Activated T-cell treated with anti-CD3 and anti-CD28 coated beads, Interleukin-2, amount 50 U/mL, for 48 hours (primary cell): ENCODE measurements at regions not wholly inside any gene's neighbourhood (a gene's known extent, or its start where the extent isn't known, plus 50 kb on each side); places are given as distances from the start of the nearest gene placed in this dataset.
"Not testable (repeated sequence)": the region's sequence is repeated elsewhere in the genome, so short reads cannot be mapped to it uniquely, and the experiment has no call there.

Experiments used
- DNase-seq, 2 experiments: peaks; one replicate each; pipeline ENCODE4 v3.0.0-alpha.2; 2020

- no peak for DNase-seq
Measured at GRCh38 chr2:173468266-173468793, 113.7 kb downstream of the CDCA7 start.

- DNase-seq: no peak
Measured at GRCh38 chr2:173472112-173472511, 117.4 kb downstream of the CDCA7 start.

- DNase-seq: no peak
Measured at GRCh38 chr2:173483137-173483536, 128.5 kb downstream of the CDCA7 start.

DNA sequence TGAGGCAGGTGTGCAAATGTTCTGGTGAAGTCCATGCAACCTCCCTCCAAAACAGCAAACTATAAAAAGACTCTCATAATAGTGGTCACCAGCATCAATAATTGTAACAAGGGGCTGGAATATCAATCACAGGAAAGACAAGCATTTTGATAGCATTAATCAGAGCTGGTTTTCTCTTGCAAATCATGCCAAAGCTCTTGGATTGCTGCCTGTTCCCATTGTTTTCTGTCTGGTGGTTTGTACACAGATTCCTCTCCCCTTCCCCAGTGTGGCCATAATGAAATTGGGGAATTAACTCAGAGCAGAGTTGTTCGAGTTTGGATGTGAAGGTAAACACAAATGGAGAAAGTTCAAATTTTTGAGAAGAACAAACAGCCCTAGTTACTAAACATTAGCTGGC lies 134.2 kb downstream of the CDCA7 start:
- no peak for DNase-seq

- no peak for DNase-seq
Measured at GRCh38 chr2:173491418-173491817, 136.7 kb downstream of the CDCA7 start.

DNA sequence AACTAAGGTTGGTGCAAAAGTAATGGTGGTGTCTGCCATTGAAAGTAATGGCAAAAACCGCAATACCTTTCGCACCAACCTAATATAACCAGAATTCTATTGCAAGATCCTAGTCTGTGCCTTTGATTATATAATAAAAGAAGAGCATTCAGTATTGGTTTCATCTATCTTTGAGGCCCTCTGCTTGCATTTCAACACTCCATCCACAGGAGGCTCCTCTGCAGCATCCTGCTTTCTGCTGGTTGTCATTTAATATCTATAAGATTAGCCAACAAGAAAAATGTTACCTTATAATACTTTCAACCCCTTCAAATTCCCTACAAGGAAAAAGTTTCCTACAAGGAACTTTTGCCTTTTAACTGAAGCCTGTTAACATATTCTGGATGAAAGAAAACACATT lies 139.2 kb downstream of the CDCA7 start:
- DNase-seq: no peak

- DNase-seq: no peak
Measured at GRCh38 chr2:173496746-173497145, 142.1 kb downstream of the CDCA7 start.

DNA sequence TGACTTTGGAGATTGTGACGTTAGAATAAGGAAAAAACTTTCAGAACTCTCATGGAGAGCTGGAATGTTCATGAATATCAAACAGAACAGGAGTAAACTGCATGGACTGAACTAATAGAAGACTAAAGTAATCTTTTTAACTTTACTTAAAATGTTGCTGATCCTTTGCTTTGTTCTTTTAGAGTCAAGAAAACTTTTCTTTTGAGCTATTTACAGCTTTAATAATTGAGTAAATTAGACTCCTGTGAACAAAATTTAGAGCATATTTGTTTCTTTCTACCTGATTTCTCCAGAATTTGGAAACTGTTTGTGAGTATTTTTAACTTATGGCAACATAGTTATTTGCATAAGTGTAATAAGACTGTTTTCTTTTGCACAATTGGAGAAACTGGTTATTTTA lies 146.3 kb downstream of the CDCA7 start:
- no peak for DNase-seq

DNA sequence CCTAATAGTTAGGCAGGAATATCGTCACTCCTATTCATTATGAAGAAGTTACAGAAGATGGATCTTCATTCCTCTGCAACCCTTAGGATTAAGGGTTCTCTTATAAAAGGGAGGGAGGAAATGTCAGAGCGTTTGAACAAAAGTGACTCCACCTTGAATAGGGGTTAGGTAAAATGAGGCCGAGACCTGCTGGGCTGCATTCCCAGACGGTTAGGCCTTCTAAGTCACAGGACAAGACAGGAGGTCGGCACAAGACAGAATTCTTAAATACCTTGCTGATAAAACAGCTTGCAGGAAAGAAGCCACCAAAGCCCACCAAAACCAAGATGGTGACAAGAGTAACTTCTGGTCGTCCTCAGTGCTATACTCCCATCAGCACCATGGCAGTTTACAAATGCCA lies 147.6 kb downstream of the CDCA7 start:
- no peak for DNase-seq

- no peak for DNase-seq
Measured at GRCh38 chr2:173511357-173511756, 156.7 kb downstream of the CDCA7 start.

DNA sequence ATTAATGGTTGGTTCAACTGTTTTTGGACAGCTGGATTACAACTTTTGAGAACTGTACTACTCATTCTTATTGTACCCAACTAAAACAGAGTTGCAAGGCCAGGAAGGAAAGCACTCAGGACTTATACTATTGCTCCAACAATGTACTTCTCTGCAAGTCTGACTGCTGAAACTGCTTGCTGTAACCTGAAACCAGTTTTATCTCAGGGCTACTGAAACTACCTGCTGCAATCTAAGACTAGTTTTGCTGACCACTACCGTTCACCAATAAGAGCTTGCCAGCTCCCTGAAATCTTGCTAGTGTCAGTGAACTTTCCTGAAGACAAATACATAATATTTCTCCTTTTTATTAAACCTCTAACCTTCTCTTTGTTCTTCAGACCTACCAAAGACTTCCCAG lies 157.3 kb downstream of the CDCA7 start:
- no peak for DNase-seq

DNA sequence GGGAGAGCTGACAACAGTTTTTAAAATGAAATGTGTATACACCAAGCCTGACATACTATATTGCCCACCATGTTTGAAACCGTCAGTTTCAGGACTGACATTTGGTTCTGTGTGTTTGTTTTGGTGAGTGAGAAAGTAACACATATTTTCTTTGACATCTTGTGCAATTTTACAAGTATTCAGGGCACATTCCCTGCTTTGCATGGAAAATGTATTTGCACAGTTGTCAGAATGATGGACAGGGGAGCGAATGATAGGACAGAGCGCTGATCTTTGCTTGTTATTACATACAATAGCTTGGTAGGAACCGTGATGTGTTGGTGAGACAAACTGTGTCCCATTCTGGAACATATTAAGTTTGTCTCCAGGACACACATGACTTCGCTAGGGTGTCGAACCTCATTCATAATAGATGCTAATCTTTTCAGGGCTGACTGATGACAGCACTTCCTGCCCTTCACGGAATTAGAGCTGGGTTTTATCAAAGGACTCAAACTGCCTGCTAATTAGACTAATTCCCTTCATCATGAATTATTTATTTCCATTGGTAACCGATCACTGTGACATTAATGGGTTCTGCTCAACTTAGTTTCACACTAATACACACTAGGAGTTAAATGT lies 158.5 kb downstream of the CDCA7 start:
- no peak for DNase-seq

GRCh38 chr2:173520918-173521317 lies 166.2 kb downstream of the CDCA7 start:
- no peak for DNase-seq

DNA sequence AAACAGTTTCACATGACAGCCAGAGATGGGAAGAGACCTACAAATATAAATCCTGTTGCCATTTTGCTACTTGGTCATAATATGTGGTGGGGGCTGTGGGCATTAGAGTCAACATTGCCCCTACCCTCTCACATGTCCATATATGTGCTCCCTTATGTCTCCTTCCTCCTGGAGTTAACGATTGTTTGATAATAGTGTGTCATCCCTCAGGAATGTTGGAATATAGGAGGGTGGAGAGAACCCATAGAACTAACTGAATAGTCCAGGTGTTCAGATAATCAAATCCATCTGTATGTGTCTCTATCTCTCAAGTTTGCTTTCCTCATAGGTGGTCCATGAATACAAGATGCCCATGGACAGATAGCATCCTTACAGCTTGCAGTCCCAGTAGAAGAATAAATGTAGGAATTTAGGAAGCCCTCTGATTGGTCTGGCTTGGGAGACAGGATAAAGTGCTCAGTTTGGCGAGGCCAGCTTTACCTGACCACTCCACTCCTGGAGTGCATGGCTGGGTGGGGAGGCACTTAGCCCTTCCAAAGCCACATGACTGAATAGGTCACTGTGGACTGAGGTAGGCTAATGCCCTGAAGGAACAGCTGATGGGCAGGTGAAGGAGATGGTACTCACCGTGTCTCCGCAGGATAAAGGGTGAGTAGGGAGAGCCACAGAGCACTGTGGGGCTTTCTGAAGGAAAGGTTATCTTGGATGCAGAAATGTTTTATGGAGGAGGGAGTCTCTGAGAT lies 166.9 kb downstream of the CDCA7 start:
- DNase-seq: no peak

DNA sequence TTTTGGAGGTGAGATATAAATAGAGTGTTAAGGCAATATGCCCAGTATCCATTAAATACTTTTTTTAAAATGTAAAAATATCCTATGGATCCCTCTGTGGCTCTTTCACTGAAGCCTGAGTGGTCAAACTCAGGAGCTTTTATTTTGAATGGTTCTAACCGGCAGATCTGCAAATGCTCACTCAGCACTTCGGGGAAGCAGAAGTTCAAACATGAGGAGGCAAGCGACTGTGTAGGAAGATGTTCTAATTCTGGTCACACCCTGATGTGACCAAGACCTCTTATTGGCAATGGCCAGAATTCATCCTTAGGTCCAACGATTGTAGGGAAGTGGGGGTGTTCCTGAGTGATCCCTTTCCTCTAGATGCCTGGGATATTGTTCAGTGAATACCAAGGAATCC lies 168.8 kb downstream of the CDCA7 start:
- DNase-seq: no peak

- DNase-seq: no peak
Measured at GRCh38 chr2:173524256-173524955, 169.7 kb downstream of the CDCA7 start.

DNA sequence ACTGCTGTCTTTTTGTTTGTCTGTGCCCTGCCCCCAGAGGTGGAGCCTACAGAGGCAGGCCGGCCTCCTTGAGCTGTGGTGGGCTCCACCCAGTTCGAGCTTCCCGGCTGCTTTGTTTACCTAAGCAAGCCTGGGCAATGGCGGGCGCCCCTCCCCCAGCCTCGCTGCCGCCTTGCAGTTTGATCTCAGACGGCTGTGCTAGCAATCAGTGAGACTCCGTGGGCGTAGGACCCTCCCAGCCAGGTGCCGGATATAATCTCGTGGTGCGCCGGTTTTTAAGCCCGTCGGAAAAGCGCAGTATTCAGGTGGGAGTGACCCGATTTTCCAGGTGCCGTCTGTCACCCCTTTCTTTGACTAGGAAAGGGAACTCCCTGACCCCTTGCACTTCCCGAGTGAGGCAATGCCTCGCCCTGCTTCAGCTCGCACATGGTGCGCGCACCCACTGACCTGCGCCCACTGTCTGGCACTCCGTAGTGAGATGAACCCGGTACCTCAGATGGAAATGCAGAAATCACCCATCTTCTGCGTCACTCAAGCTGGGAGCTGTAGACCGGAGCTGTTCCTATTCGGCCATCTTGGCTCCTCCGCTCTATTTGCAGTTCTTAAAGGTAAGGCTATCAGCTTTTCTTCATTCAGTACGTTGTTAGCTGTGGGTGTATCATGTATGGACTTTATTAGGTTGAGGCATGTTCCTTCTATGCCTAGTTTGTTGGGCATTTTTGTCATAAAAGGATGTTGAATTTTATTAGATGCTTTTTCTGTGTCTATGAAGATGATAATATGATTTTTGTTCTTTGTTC lies 178.3 kb downstream of the CDCA7 start:
- not testable (repeated sequence) for DNase-seq

- DNase-seq: no peak
Measured at GRCh38 chr2:173537694-173538093, 183.0 kb downstream of the CDCA7 start.

- DNase-seq: no peak
Measured at GRCh38 chr2:173539615-173540014, 184.9 kb downstream of the CDCA7 start.

DNA sequence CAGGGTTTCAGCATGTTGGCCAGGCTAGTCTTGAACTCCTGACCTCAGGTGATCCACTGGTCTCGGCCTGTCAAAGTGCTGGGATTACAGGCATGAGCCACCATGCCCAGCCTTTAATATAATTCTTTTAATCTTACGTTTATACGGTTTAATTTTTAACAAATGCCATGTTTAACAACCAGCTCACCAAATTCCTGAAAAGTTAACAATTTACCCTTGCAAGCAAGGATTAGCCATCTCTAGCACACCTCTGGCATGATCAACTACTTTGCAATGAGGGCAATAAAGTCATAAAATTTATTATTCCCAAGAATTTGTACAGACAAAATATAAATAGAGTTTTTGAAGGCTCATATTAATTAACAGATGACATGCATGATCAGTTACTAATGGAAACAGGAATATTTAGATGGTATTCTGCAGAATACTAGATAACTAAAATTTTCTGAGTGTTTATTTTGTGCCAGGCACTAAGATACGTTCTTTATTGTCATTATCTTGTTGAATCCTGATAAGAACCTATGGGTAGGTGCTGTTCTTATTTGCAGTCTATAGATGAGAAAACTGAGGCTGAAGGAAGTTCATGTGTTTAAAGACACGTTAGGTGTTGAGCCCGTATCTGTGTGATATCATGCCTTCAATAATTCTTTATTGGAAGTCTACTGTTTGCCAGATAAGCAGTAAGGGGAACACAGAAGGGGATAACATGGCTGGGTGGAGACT lies 190.1 kb downstream of the CDCA7 start:
- no peak for DNase-seq

DNA sequence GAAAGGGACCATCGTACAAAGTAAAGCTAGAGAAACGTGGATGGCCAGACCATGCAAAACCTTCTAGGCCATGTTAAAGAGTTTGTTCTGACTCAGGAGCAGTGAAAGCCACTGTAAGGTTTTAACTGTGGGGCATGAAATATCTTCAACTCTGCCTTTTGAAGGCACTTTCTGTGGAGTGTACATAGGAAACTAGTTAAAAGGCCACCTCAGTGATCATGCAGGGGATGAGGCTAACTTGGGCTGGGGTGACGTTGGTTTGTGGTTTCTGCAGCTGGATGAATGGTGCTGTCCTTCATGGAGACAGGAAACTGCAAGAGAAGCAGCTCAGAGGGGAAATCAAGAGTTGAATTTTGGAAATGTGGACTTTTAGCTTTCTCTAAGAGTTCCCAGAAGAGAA lies 190.7 kb downstream of the CDCA7 start:
- DNase-seq: no peak

DNA sequence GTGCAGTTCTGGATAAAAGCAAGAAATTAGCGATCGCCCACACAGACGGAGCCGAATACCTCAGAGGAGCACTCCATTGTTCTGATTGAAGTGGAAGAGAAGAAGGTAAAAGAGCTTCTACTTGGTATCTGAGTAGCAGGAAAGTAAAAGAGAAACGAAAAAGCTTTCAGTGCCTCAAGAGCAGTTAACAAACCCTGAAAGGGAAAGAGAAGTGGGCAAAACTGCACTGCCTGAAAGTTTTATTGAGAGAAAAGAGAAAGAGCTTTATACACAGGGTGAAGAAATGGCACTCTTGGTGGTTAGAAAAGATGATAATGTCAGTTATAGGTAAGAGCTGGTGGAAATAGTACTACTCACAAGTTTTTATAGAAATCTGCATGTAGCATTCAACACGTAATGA lies 192.8 kb downstream of the CDCA7 start:
- no peak for DNase-seq
